Stimulated activated CD4-positive, alpha-beta T cell treated with anti-CD3 and anti-CD28 coated beads, TNF-alpha, amount 100 ng/mL, for 4 hours (primary cell): ENCODE measurements at regions not wholly inside any gene's neighbourhood (a gene's known extent, or its start where the extent isn't known, plus 50 kb on each side); places are given as distances from the start of the nearest gene placed in this dataset.

ENCODE experiments used
- DNase-seq, 3 experiments: peaks; one replicate each; pipeline ENCODE4 v3.0.0-alpha.2; 2020; ENCODE audit warnings: low read depth in 3 of 3

GRCh38 chr10:128617532-128617931 lies 491.3 kb upstream of the MKI67 start:
- no peak for DNase-seq

- DNase-seq: no peak
Observed at GRCh38 chr10:128622706-128623105, 496.5 kb upstream of the MKI67 start.

- DNase-seq: no peak
Observed at GRCh38 chr10:128623776-128624175, 497.6 kb upstream of the MKI67 start.

- DNase-seq: no peak
Observed at GRCh38 chr10:128624656-128625530, 498.7 kb upstream of the MKI67 start.

- DNase-seq: no peak
Observed at GRCh38 chr10:128625926-128626325, 499.7 kb upstream of the MKI67 start.

GRCh38 chr10:128626397-128627000 lies 500.3 kb upstream of the MKI67 start:
- DNase-seq: no peak

GRCh38 chr10:128627811-128628210 lies 501.6 kb upstream of the MKI67 start:
- DNase-seq: no peak

GRCh38 chr10:128628252-128628651 lies 502.0 kb upstream of the MKI67 start:
- no peak for DNase-seq

GRCh38 chr10:128629111-128630096 lies 503.2 kb upstream of the MKI67 start:
- DNase-seq: no peak

- DNase-seq: no peak
Observed at GRCh38 chr10:128630787-128631252, 504.6 kb upstream of the MKI67 start.

GRCh38 chr10:128631801-128632241 lies 505.6 kb upstream of the MKI67 start:
- DNase-seq: no peak

- DNase-seq: no peak
Observed at GRCh38 chr10:128632694-128633093, 506.5 kb upstream of the MKI67 start.

GRCh38 chr10:128633864-128634540 lies 507.8 kb upstream of the MKI67 start:
- DNase-seq: no peak

GRCh38 chr10:128642023-128642422 lies 515.8 kb upstream of the MKI67 start:
- DNase-seq: no peak

GRCh38 chr10:128642502-128642901 lies 516.3 kb upstream of the MKI67 start:
- DNase-seq: no peak

- DNase-seq: no peak
Observed at GRCh38 chr10:128643658-128644057, 517.4 kb upstream of the MKI67 start.

GRCh38 chr10:128645486-128645885 lies 519.3 kb upstream of the MKI67 start:
- no peak for DNase-seq

- no peak for DNase-seq
Observed at GRCh38 chr10:128646956-128647355, 520.7 kb upstream of the MKI67 start.

GRCh38 chr10:128657548-128657947 lies 531.3 kb upstream of the MKI67 start:
- no peak for DNase-seq

GRCh38 chr10:128660726-128661125 lies 534.5 kb upstream of the MKI67 start:
- no peak for DNase-seq
